GM23248 (cell line): ENCODE measurements at regions not wholly inside any gene's neighbourhood (a gene's known extent, or its start where the extent isn't known, plus 50 kb on each side); places are given as distances from the start of the nearest gene placed in this dataset.

Experiments used
- EZH2 ChIP-seq: fragments of 200-600 bp; sonication (generic); IDR thresholded peaks from 2 replicates; pipeline ENCODE4 v1.6.1; 2018; ENCODE audit warnings: antibody characterized with exemption, mild to moderate bottlenecking; ENCODE audit not compliant: insufficient read depth, poor library complexity, severe bottlenecking
- EZH2phosphoT487 ChIP-seq: fragments of 200-600 bp; sonication (generic); IDR thresholded peaks from 2 replicates; pipeline ENCODE4 v1.6.1; 2018; ENCODE audit warnings: antibody characterized with exemption, moderate library complexity, mild to moderate bottlenecking, low read depth; ENCODE audit not compliant: insufficient read depth

DNA sequence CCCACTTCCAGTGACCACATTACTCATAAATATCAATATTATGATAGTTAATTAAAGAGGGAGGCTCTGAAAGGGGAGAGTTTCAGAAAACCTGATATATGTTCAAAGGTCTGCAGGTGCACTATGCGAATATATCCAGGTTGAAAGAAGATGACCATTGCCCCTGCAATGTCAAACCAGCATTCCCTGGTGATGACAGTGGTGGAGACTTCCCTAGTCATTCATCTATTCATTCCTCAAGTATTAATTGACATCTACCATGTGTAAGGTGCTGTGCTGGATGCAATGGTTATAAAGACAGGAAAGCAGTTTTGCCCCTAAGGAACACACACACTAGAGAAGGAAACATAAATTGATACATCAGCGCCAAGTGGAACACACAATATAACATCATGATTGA lies 588.3 kb upstream of the KCNMB2 start:
- TF ChIP-seq EZH2phosphoT487 (no peak), EZH2 (no peak)
